ENCODE measurements at regions not wholly inside any gene's neighbourhood (a gene's known extent, or its start where the extent isn't known, plus 50 kb on each side); places are given as distances from the start of the nearest gene placed in this dataset.

DNA sequence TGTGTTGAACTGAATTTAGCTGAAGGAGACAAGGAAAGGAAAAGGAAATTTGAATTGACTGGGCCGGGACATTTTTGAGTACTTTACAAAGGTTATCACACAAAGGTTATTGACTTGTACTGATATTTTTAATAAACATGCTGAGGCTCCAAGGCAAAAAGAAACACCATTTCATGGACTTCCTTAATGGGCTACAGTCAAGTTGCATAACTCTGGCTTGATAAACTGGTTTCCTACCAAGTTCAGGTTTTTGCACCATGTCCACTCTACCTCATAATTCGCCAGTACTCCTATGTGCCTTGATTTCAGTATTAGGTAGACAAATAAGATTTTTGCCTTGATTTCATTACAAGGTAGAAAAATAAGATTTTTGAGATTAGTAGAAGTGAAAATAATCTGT is 65.8 kb upstream of the FUT9 start:
- FAIRE-seq (no peak), DNase-seq (no peak)
- Histone ChIP-seq H3K36me3 (ENCODE audit: control insufficient read depth in 2 of 3, insufficient read depth in 3 of 3, low read length in 3 of 3) (no peaks in the 10 kb centered on the region), H3K27me3 (ENCODE audit: control insufficient read depth, insufficient read depth, low read length) (no peaks in the 10 kb centered on the region), H3K9me3 (ENCODE audit: control insufficient read depth in 2 of 3, insufficient read depth in 1 of 3, low read length in 3 of 3) (no peaks in the 10 kb centered on the region), H3K9ac (ENCODE audit: low read length in 3 of 3) (no peak overlapping the region), H3K4me3 (ENCODE audit: low read length in 3 of 3) (no peak overlapping the region), H3K4me1 (ENCODE audit: control insufficient read depth in 2 of 3, insufficient read depth in 2 of 3, low read depth in 1 of 3, low read length in 3 of 3) (no peaks in the 10 kb centered on the region), H3K27ac (ENCODE audit: low read depth in 2 of 2, low read length in 2 of 2) (no peak overlapping the region)
- TF ChIP-seq, protein P1, sequence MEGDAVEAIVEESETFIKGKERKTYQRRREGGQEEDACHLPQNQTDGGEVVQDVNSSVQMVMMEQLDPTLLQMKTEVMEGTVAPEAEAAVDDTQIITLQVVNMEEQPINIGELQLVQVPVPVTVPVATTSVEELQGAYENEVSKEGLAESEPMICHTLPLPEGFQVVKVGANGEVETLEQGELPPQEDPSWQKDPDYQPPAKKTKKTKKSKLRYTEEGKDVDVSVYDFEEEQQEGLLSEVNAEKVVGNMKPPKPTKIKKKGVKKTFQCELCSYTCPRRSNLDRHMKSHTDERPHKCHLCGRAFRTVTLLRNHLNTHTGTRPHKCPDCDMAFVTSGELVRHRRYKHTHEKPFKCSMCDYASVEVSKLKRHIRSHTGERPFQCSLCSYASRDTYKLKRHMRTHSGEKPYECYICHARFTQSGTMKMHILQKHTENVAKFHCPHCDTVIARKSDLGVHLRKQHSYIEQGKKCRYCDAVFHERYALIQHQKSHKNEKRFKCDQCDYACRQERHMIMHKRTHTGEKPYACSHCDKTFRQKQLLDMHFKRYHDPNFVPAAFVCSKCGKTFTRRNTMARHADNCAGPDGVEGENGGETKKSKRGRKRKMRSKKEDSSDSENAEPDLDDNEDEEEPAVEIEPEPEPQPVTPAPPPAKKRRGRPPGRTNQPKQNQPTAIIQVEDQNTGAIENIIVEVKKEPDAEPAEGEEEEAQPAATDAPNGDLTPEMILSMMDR (IDR thresholded peaks at IDR 0.05; ENCODE audit: borderline replicate concordance, extremely low read depth, insufficient read depth): no peak
- intact Hi-C loops (cut with DNase I): no loop called here

DNA sequence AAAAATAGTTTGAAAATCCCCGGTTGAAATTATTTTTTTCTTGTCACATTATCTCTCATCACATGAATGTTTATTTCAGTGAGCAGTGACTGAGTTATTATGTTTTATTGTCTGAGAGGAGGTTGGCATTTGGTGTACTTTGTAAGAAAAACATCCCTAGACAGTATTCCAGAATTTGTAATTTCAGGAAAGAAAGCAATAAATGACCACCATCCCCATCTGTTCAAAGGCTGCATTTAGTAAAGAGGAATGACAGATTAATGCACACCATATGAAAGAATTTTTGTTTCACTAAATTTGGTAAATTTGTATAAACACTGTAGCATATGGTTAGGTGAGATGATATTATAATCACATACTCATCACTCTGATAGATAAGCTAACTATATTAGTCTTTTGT is 57.1 kb upstream of the FUT9 start:
- FAIRE-seq (no peak), DNase-seq (no peak)
- Histone ChIP-seq H3K27me3 (ENCODE audit: control insufficient read depth, insufficient read depth, low read length) (no peaks in the 10 kb centered on the region), H3K36me3 (ENCODE audit: control insufficient read depth in 2 of 3, insufficient read depth in 3 of 3, low read length in 3 of 3) (no peaks in the 10 kb centered on the region), H3K27ac (ENCODE audit: low read depth in 2 of 2, low read length in 2 of 2) (no peak overlapping the region), H3K9me3 (ENCODE audit: control insufficient read depth in 2 of 3, insufficient read depth in 1 of 3, low read length in 3 of 3) (peaks cover 0 to 2% (median 0%) of the 10 kb centered on the region in 3 donors), H3K9ac (ENCODE audit: low read length in 3 of 3) (no peak overlapping the region), H3K4me1 (ENCODE audit: control insufficient read depth in 2 of 3, insufficient read depth in 2 of 3, low read depth in 1 of 3, low read length in 3 of 3) (no peaks in the 10 kb centered on the region), H3K4me3 (ENCODE audit: low read length in 3 of 3) (no peak overlapping the region)
- intact Hi-C loops (cut with DNase I): no loop called here
- TF ChIP-seq, protein P1 (IDR thresholded peaks at IDR 0.05; ENCODE audit: borderline replicate concordance, extremely low read depth, insufficient read depth): no peak

DNA sequence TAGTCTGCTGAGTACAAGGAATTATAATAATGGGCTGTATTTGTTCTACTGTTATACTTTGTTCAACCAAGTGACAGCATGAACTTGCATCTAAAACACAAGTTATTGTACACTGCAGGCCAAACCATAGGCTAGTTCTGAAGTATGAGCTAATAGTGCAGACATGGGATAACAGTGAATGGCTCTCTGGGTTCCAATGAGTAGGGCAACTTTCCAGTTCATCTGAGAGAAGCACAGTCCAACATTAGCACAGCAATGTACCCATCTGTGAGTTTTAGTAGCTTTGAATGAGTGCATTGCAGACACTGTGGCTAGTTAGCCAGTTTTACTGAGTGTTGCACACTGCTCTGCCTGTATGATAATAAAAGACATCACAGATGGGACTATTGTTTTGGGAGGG is 56.5 kb upstream of the FUT9 start:
- Histone ChIP-seq H3K4me3 (ENCODE audit: low read length in 3 of 3) (no peak overlapping the region), H3K9ac (ENCODE audit: low read length in 3 of 3) (no peak overlapping the region), H3K9me3 (ENCODE audit: control insufficient read depth in 2 of 3, insufficient read depth in 1 of 3, low read length in 3 of 3) (peaks cover 0 to 2% (median 0%) of the 10 kb centered on the region in 3 donors), H3K27me3 (ENCODE audit: control insufficient read depth, insufficient read depth, low read length) (no peaks in the 10 kb centered on the region), H3K27ac (ENCODE audit: low read depth in 2 of 2, low read length in 2 of 2) (no peak overlapping the region), H3K4me1 (ENCODE audit: control insufficient read depth in 2 of 3, insufficient read depth in 2 of 3, low read depth in 1 of 3, low read length in 3 of 3) (no peaks in the 10 kb centered on the region), H3K36me3 (ENCODE audit: control insufficient read depth in 2 of 3, insufficient read depth in 3 of 3, low read length in 3 of 3) (no peaks in the 10 kb centered on the region)
- no peak for FAIRE-seq
- intact Hi-C loops (cut with DNase I): no loop called here
- DNase-seq: no peak
- TF ChIP-seq, protein P1 (IDR thresholded peaks at IDR 0.05; ENCODE audit: borderline replicate concordance, extremely low read depth, insufficient read depth): no peak

All from kidney (tissue), 13 donors.